ENCODE measurements at regions not wholly inside any gene's neighbourhood (a gene's known extent, or its start where the extent isn't known, plus 50 kb on each side); places are given as distances from the start of the nearest gene placed in this dataset.

DNA sequence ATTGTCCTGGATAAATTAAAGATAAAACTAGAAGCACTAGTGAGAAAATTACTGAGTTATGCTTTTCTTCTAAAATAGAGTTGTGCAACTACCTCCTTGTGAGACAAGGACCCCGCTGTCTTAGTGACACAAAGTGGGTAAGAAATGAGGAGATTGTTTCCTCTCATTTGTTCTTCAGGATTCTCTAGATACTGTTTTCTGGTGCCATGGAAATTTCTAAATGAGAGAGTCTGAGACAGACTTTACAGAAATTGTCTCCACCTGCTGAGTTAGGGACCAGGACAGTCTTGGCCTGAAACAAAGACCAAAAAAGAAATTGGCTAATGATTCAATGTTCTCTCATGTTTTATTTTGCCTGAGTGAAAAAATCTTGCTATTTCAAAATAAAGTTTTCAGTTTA lies 427.5 kb downstream of the TUSC7 start:
- TF ChIP-seq GATA3 (IDR thresholded peaks at IDR 0.05; ENCODE audit: low read depth, low read length): no peak
- TF ChIP-seq GATA2 (IDR thresholded peaks at IDR 0.05; ENCODE audit: low read depth, low read length): no peak
